Neural progenitor cell (in vitro differentiated cells): ENCODE measurements at regions not wholly inside any gene's neighbourhood (a gene's known extent, or its start where the extent isn't known, plus 50 kb on each side); places are given as distances from the start of the nearest gene placed in this dataset.

Experiments
- DNase-seq: peaks from one replicate; pipeline ENCODE4 v3.0.0-alpha.2; 2016; ENCODE audit warnings: low spot score
- H2AFZ ChIP-seq: fragments of 200-600 bp; sonication (generic); replicated peaks from 2 replicates; pipeline ENCODE4 v1.6.1; 2016; ENCODE audit warnings: antibody characterized with exemption
- H3F3A ChIP-seq: fragments of 200-600 bp; sonication (generic); 2 replicates; pipeline ENCODE4 v1.6.1; 2016; ENCODE audit warnings: antibody characterized with exemption, low read depth
- H3K27ac ChIP-seq: fragments of 200-600 bp; sonication (generic); 2 replicates; pipeline ENCODE4 v1.5.1; 2016; ENCODE audit warnings: mild to moderate bottlenecking
- H3K27me3 ChIP-seq: fragments of 200-600 bp; sonication (generic); 2 replicates; pipeline ENCODE4 v1.6.1; 2016; ENCODE audit warnings: mild to moderate bottlenecking, moderate library complexity
- H3K36me3 ChIP-seq: fragments of 200-600 bp; sonication (generic); 2 replicates; pipeline ENCODE4 v1.5.1; 2016
- H3K4me1 ChIP-seq: fragments of 200-600 bp; sonication (generic); 2 replicates; pipeline ENCODE4 v1.6.1; 2016; ENCODE audit warnings: mixed run types
- H3K4me2 ChIP-seq: fragments of 200-600 bp; sonication (generic); 2 replicates; pipeline ENCODE4 v1.6.1; 2016
- H3K4me3 ChIP-seq: fragments of 200-600 bp; sonication (generic); 2 replicates; pipeline ENCODE4 v1.5.1; 2016
- H3K79me2 ChIP-seq: fragments of 200-600 bp; sonication (generic); 2 replicates; pipeline ENCODE4 v1.6.1; 2016; ENCODE audit warnings: low read depth
- H3K9ac ChIP-seq: fragments of 200-600 bp; sonication (generic); 2 replicates; pipeline ENCODE4 v1.6.1; 2016
- H3K9me3 ChIP-seq: fragments of 200-600 bp; sonication (generic); 2 replicates; pipeline ENCODE4 v1.5.1; 2016; ENCODE audit warnings: low read depth
- H4K20me1 ChIP-seq: fragments of 200-600 bp; sonication (generic); 2 replicates; pipeline ENCODE4 v1.6.1; 2016; ENCODE audit warnings: low read depth
- H3K27ac Mint-ChIP-seq: 3 replicates; pipeline ENCODE4 v1.8.0; 2021; ENCODE audit warnings: mixed read lengths
- H3K27me3 Mint-ChIP-seq: 2 replicates; pipeline ENCODE4 v1.8.0; 2022; ENCODE audit warnings: low read depth, mild to moderate bottlenecking, inconsistent platforms, moderate library complexity, mixed read lengths; ENCODE audit not compliant: insufficient read depth
- H3K36me3 Mint-ChIP-seq: 3 replicates; pipeline ENCODE4 v1.8.0; 2021; ENCODE audit warnings: mixed read lengths
- H3K4me1 Mint-ChIP-seq: 3 replicates; pipeline ENCODE4 v1.8.0; 2021; ENCODE audit warnings: mixed read lengths
- H3K4me3 Mint-ChIP-seq: 3 replicates; pipeline ENCODE4 v1.8.0; 2021; ENCODE audit warnings: mild to moderate bottlenecking, moderate library complexity, mixed read lengths
- H3K9me3 Mint-ChIP-seq: 3 replicates; pipeline ENCODE4 v1.8.0; 2020; ENCODE audit warnings: mixed read lengths
- CTCF ChIP-seq: fragments of 200-600 bp; sonication (generic); IDR thresholded peaks from 2 replicates; pipeline ENCODE4 v1.5.1; 2017; ENCODE audit warnings: antibody characterized with exemption, mild to moderate bottlenecking
- EZH2 ChIP-seq: fragments of 200-600 bp; sonication (generic); IDR thresholded peaks from 2 replicates; pipeline ENCODE4 v1.6.1; 2017; ENCODE audit warnings: antibody characterized with exemption, mild to moderate bottlenecking, moderate library complexity
- EZH2phosphoT487 ChIP-seq: fragments of 200-600 bp; sonication (generic); IDR thresholded peaks from 2 replicates; pipeline ENCODE4 v1.6.1; 2017; ENCODE audit warnings: antibody characterized with exemption

GRCh38 chr15:29880341-29880740, 58.1 kb upstream of the TJP1 start:
- no peak for DNase-seq
- Histone ChIP-seq H3K36me3 (no peaks in the 10 kb centered on the region), H3K4me3 (no peak overlapping the region), H2AFZ (no peak overlapping the region), H3K4me1 (peaks cover 8% of the 10 kb centered on the region), H3K9ac (no peak overlapping the region), H3F3A (peaks cover 6% of the 10 kb centered on the region), H3K4me2 (no peak overlapping the region), H3K27me3 (no peaks in the 10 kb centered on the region), H3K27ac (no peak overlapping the region), H4K20me1 (no peaks in the 10 kb centered on the region), H3K79me2 (no peaks in the 10 kb centered on the region), H3K9me3 (no peaks in the 10 kb centered on the region)
- Mint-ChIP-seq H3K4me1 (peaks cover 19% of the 10 kb centered on the region), H3K36me3 (no peaks in the 10 kb centered on the region), H3K4me3 (no peak overlapping the region), H3K27ac (no peak overlapping the region), H3K9me3 (no peaks in the 10 kb centered on the region), H3K27me3 (no peaks in the 10 kb centered on the region)
- no peak for TF ChIP-seq CTCF
- TF ChIP-seq EZH2phosphoT487, result no peak
- TF ChIP-seq EZH2, result no peak

DNA sequence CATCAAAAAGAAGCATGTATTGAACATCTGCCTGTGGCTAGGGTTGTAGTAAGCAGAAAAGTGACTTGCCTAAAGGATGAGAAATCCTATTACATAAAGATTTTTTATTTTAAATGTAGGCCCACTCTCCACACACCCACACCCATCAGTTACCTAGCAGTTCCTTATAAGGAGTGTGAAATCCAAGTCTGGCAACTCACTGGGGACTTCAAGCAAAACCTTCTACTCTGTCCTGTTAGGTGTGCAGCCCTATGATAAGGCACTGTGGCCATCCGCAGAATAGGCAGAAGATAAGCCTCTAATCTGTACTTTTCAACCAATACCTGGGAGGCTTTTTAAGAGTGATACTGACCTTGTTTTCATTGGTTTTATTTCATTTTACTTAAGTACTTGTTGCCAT, 52.7 kb upstream of the TJP1 start:
- H3K4me2 ChIP-seq, result no peak overlapping the region
- no peak overlapping the region for H3K27ac Mint-ChIP-seq
- H3K4me3 ChIP-seq, result no peak overlapping the region
- H3K27ac ChIP-seq, result no peak overlapping the region
- no peaks in the 10 kb centered on the region for H3F3A ChIP-seq
- no peak for DNase-seq
- TF ChIP-seq EZH2phosphoT487, result no peak
- TF ChIP-seq CTCF, result no peak
- TF ChIP-seq EZH2, result no peak
- no peak overlapping the region for H3K9ac ChIP-seq
- no peak overlapping the region for H2AFZ ChIP-seq
- no peaks in the 10 kb centered on the region for H3K9me3 Mint-ChIP-seq
- peaks cover 4% of the 10 kb centered on the region for H3K27me3 Mint-ChIP-seq
- no peaks in the 10 kb centered on the region for H3K36me3 ChIP-seq
- no peaks in the 10 kb centered on the region for H3K9me3 ChIP-seq
- no peak overlapping the region for H3K4me3 Mint-ChIP-seq
- H3K36me3 Mint-ChIP-seq, result no peaks in the 10 kb centered on the region
- no peaks in the 10 kb centered on the region for H3K79me2 ChIP-seq
- H3K4me1 Mint-ChIP-seq, result peaks cover 21% of the 10 kb centered on the region
- H3K4me1 ChIP-seq, result peaks cover 15% of the 10 kb centered on the region
- H4K20me1 ChIP-seq, result no peaks in the 10 kb centered on the region
- no peaks in the 10 kb centered on the region for H3K27me3 ChIP-seq

DNA sequence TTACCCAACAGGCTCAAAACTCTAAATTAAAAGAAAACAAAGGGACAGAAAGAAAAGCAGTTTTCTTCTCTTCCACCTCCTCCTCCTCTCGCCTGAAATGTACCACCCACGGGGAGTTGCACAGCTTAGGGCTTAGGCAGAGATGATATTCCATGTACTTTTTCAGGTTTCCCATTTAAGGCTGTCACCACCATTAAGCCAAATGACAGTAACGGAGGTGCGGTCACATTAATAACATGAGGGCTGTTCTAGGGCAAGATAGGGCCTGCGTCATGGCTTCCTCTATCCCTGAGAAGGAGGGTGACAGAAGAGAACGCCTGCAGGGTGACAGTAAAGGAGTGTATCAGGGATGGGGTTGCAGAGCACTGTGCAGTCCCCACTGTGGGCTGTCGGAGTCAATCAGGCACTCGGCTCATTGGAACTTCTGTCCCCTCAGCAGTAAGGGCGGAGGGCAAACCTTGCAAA, 51.7 kb upstream of the TJP1 start:
- Mint-ChIP-seq H3K27me3 (peaks cover 4% of the 10 kb centered on the region), H3K4me3 (no peak overlapping the region), H3K27ac (no peak overlapping the region), H3K36me3 (no peaks in the 10 kb centered on the region), H3K9me3 (no peaks in the 10 kb centered on the region), H3K4me1 (peaks cover 21% of the 10 kb centered on the region)
- Histone ChIP-seq H3K27ac (no peak overlapping the region), H3K36me3 (no peaks in the 10 kb centered on the region), H2AFZ (no peak overlapping the region), H3K4me2 (no peak overlapping the region), H3K4me3 (no peak overlapping the region), H3K9ac (no peak overlapping the region), H4K20me1 (no peaks in the 10 kb centered on the region), H3K79me2 (no peaks in the 10 kb centered on the region), H3K27me3 (no peaks in the 10 kb centered on the region), H3F3A (no peaks in the 10 kb centered on the region), H3K9me3 (no peaks in the 10 kb centered on the region), H3K4me1 (peaks cover 15% of the 10 kb centered on the region)
- DNase-seq, result no peak
- no peak for TF ChIP-seq CTCF
- no peak for TF ChIP-seq EZH2phosphoT487
- no peak for TF ChIP-seq EZH2
